Endothelial cell of umbilical vein (primary cell): ENCODE measurements at regions not wholly inside any gene's neighbourhood (a gene's known extent, or its start where the extent isn't known, plus 50 kb on each side); places are given as distances from the start of the nearest gene placed in this dataset.

Experiments used
- BruUV-seq: library from RNA; stranded (reverse); fragments of 400-500 nt; replicated peaks from 2 replicates; lab custom pipeline; 2021; lab: Mats Ljungman, UMichigan
- CTCF ChIA-PET: fragments of 300-600, 350-600 bp; sonication (Branson Sonifier 250); formaldehyde crosslinking; loops from one replicate; lab custom pipeline; 2021; ENCODE audit warnings: antibody characterized with exemption, inconsistent platforms; lab: Charles Lee
- POLR2A ChIA-PET: fragments of 300-600, 350-600 bp; sonication (Branson Sonifier 250); formaldehyde crosslinking; loops from one replicate; lab custom pipeline; 2021; ENCODE audit warnings: antibody characterized with exemption, inconsistent platforms; lab: Charles Lee
- DNase-seq: peaks from one replicate; pipeline ENCODE4 v3.0.0-alpha.2; 2011; ENCODE audit warnings: low read depth, low spot score
- FAIRE-seq: peaks from 2 replicates; lab custom pipeline; 2011; peaks lifted over from hg19 to GRCh38; lab: Jason Lieb, UNC
- H2AFZ ChIP-seq: 2 replicates; pipeline ENCODE4 v1.6.0; 2012; ENCODE audit warnings: low read depth, low read length, control low read depth, inconsistent platforms
- H3K27ac ChIP-seq: 2 replicates; pipeline ENCODE4 v1.5.1; 2011; ENCODE audit warnings: low read depth, mild to moderate bottlenecking, control low read depth, low read length, moderate library complexity; ENCODE audit not compliant: insufficient read depth
- H3K27me3 ChIP-seq, 2 experiments: 2 replicates each; pipeline versions ENCODE4 v1.6.0 to v1.6.1; 2011; ENCODE audit warnings: low read length in 2 of 2, mixed read lengths in 1 of 2; ENCODE audit not compliant: control insufficient read depth in 2 of 2, insufficient read depth in 2 of 2
- H3K36me3 ChIP-seq, 2 experiments: 2 replicates in 1 of 2; 3 replicates in 1 of 2; pipeline ENCODE4 v1.5.1; 2011; ENCODE audit warnings: low read length in 2 of 2, mild to moderate bottlenecking in 1 of 2, moderate library complexity in 1 of 2; ENCODE audit not compliant: control insufficient read depth in 2 of 2, insufficient read depth in 2 of 2; ENCODE audit errors: extremely low read depth in 1 of 2
- H3K4me1 ChIP-seq: 3 replicates; pipeline ENCODE4 v1.5.1; 2011; ENCODE audit warnings: mild to moderate bottlenecking, low read length; ENCODE audit not compliant: control insufficient read depth, insufficient read depth; ENCODE audit errors: extremely low read depth
- H3K4me2 ChIP-seq: 2 replicates; pipeline ENCODE4 v1.6.1; 2011; ENCODE audit warnings: low read length, control low read depth, mixed read lengths; ENCODE audit not compliant: insufficient read depth
- H3K4me3 ChIP-seq, 3 experiments: fragments of 200-600 bp in 1 of 3; sonication (generic), shearing (Covaris generic) in 1 of 3; replicated peaks in 1 of 3; 2 replicates each; pipeline ENCODE4 v1.5.1; 2011 to 2016; ENCODE audit warnings: control low read depth in 3 of 3, low read length in 3 of 3, mild to moderate bottlenecking in 2 of 3, inconsistent platforms in 1 of 3, low read depth in 1 of 3, moderate library complexity in 1 of 3; ENCODE audit not compliant: insufficient read depth in 1 of 3
- H3K79me2 ChIP-seq: 2 replicates; pipeline ENCODE4 v1.6.0; 2012; ENCODE audit warnings: low read length, inconsistent platforms; ENCODE audit not compliant: control insufficient read depth, insufficient read depth
- H3K9ac ChIP-seq: replicated peaks from 2 replicates; pipeline ENCODE3; 2011; ENCODE audit warnings: low read length, control low read depth; ENCODE audit not compliant: insufficient read depth; ENCODE audit errors: extremely low read depth
- H3K9me1 ChIP-seq: replicated peaks from 3 replicates; pipeline ENCODE4 v1.6.0; 2011; ENCODE audit warnings: mild to moderate bottlenecking, low read length; ENCODE audit not compliant: control insufficient read depth, insufficient read depth; ENCODE audit errors: extremely low read depth
- H3K9me3 ChIP-seq: replicated peaks from 2 replicates; pipeline ENCODE4 v1.5.1; 2012; ENCODE audit warnings: low read length, inconsistent platforms; ENCODE audit not compliant: control insufficient read depth, insufficient read depth
- H4K20me1 ChIP-seq: replicated peaks from 2 replicates; pipeline ENCODE3; 2011; ENCODE audit warnings: mild to moderate bottlenecking, low read length; ENCODE audit not compliant: control insufficient read depth, insufficient read depth; ENCODE audit errors: extremely low read depth
- CTCF ChIP-seq, 2 donors: IDR thresholded peaks; 1 replicate in 1 of 2; 2 replicates in 1 of 2; pipeline ENCODE4 v1.5.1; 2011; ENCODE audit warnings: low read length in 2 of 2, mild to moderate bottlenecking in 2 of 2, moderate library complexity in 2 of 2, control low read depth in 1 of 2, inconsistent platforms in 1 of 2, low read depth in 1 of 2; ENCODE audit not compliant: insufficient read depth in 1 of 2; ENCODE audit errors: extremely low read depth in 1 of 2
- EZH2 ChIP-seq: IDR thresholded peaks from 2 replicates; pipeline ENCODE4 v1.6.1; 2012; ENCODE audit warnings: borderline replicate concordance, low read depth, mild to moderate bottlenecking, moderate library complexity, low read length, inconsistent platforms; ENCODE audit not compliant: severe bottlenecking
- FOS ChIP-seq: IDR thresholded peaks from 2 replicates; pipeline ENCODE4 v1.6.1; 2011; ENCODE audit warnings: mild to moderate bottlenecking, low read length, moderate library complexity, borderline replicate concordance; ENCODE audit not compliant: insufficient read depth
- GATA2 ChIP-seq: IDR thresholded peaks from 2 replicates; pipeline ENCODE4 v1.7.0; 2011; ENCODE audit warnings: low read depth, mild to moderate bottlenecking, moderate library complexity, mixed read lengths, low read length; ENCODE audit not compliant: insufficient read length, insufficient read depth
- JUN ChIP-seq: IDR thresholded peaks from 2 replicates; pipeline ENCODE4 v1.6.1; 2011; ENCODE audit warnings: borderline replicate concordance, low read depth; ENCODE audit not compliant: insufficient read length, insufficient read depth
- MAX ChIP-seq: IDR thresholded peaks from 2 replicates; pipeline ENCODE4 v1.6.1; 2011; ENCODE audit not compliant: insufficient read depth, insufficient read length
- MYC ChIP-seq: IDR thresholded peaks from one replicate; pipeline ENCODE4 v1.6.1; 2011; ENCODE audit warnings: mild to moderate bottlenecking, low read depth, low read length
- POLR2A ChIP-seq: IDR thresholded peaks from 2 replicates; pipeline ENCODE4 v1.6.1; 2012; ENCODE audit warnings: low read depth, mild to moderate bottlenecking, control low read depth, low read length
- POLR2AphosphoS5 ChIP-seq: IDR thresholded peaks from 2 replicates; pipeline ENCODE4 v1.6.1; 2012; ENCODE audit warnings: low read depth, mild to moderate bottlenecking, control low read depth, low read length, moderate library complexity; ENCODE audit not compliant: insufficient read depth
- dilution Hi-C: fragments of 300-500 bp; cut with MboI; formaldehyde crosslinking; loops from one replicate; pipeline ENCODE4 v1.15.0; 2019; ENCODE audit warnings: low sequenced_read_pairs; ENCODE audit not compliant: extremely low pct_ligation_motif_present
- intact Hi-C: fragments of 100-400 bp; cut with micrococcal nuclease; formaldehyde crosslinking; loops from one replicate; pipeline ENCODE4 v1.10.0; 2022

- Histone ChIP-seq H3K4me1 (no peaks in the 10 kb centered on the region), H3K9me3 (no peaks in the 10 kb centered on the region), H3K9me1 (no peaks in the 10 kb centered on the region), H3K27me3 (no peaks in the 10 kb centered on the region), H4K20me1 (no peaks in the 10 kb centered on the region), H2AFZ (no peak overlapping the region), H3K36me3 (no peaks in the 10 kb centered on the region), H3K9ac (no peak overlapping the region), H3K4me3 (no peak overlapping the region), H3K4me2 (no peak overlapping the region), H3K27ac (no peak overlapping the region), H3K79me2 (no peaks in the 10 kb centered on the region)
- no TSS peak for BruUV-seq
- intact Hi-C loops (no loop called here), dilution Hi-C loops (no loop called here)
- DNase-seq (no peak), FAIRE-seq (no peak)
- POLR2A ChIA-PET: no interaction called here
- CTCF ChIA-PET: no interaction called here
- TF ChIP-seq CTCF (IDR thresholded peaks at IDR 0.05; ENCODE audit: extremely low read depth in 1 of 2, insufficient read depth in 1 of 2, low read depth in 1 of 2, low read length in 2 of 2): no peak
- no peak for TF ChIP-seq POLR2A
- no peak for TF ChIP-seq MAX
- TF ChIP-seq GATA2: no peak
- no peak for TF ChIP-seq EZH2
- no peak for TF ChIP-seq FOS
- TF ChIP-seq MYC: no peak
- TF ChIP-seq JUN: no peak
- no peak for TF ChIP-seq POLR2AphosphoS5
Observed at GRCh38 chr4:159705334-159705733, 602.5 kb downstream of the RAPGEF2 start.
